ENCODE measurements at regions not wholly inside any gene's neighbourhood (a gene's known extent, or its start where the extent isn't known, plus 50 kb on each side); places are given as distances from the start of the nearest gene placed in this dataset.

DNA sequence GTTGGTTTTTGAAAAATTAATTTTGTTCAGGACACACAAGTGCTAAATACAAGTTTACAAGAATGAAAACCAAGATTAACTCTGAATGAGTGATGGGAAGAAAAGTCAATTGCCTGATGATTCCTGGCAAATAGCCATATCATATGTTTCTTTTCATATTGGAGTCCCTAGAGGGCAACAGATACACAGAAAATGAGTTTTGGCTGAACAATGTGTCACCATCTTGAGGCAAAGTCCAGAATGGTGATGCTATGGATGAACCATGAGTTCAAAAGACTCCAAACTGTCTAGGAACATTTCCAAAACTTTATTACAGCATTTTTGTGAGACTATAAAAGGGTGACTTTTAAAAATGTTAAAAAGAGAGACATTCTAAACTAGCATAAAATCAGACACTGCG lies 382.9 kb downstream of the TMEM161B start:
- TF ChIP-seq, protein P1, sequence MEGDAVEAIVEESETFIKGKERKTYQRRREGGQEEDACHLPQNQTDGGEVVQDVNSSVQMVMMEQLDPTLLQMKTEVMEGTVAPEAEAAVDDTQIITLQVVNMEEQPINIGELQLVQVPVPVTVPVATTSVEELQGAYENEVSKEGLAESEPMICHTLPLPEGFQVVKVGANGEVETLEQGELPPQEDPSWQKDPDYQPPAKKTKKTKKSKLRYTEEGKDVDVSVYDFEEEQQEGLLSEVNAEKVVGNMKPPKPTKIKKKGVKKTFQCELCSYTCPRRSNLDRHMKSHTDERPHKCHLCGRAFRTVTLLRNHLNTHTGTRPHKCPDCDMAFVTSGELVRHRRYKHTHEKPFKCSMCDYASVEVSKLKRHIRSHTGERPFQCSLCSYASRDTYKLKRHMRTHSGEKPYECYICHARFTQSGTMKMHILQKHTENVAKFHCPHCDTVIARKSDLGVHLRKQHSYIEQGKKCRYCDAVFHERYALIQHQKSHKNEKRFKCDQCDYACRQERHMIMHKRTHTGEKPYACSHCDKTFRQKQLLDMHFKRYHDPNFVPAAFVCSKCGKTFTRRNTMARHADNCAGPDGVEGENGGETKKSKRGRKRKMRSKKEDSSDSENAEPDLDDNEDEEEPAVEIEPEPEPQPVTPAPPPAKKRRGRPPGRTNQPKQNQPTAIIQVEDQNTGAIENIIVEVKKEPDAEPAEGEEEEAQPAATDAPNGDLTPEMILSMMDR (IDR thresholded peaks at IDR 0.05): no peak
- TF ChIP-seq POLR2A (IDR thresholded peaks at IDR 0.05): no peak

All from body of pancreas (tissue), 4 donors.